ENCODE measurements at regions not wholly inside any gene's neighbourhood (a gene's known extent, or its start where the extent isn't known, plus 50 kb on each side); places are given as distances from the start of the nearest gene placed in this dataset.
A peak's percentile ranks its signal among the peaks of the same experiment; 100 is the strongest.

- no peak for DNase-seq
Measured at GRCh38 chr5:107257885-107258520, 412.7 kb downstream of the EFNA5 start.

- DNase-seq: no peak
Measured at GRCh38 chr5:107254902-107255234, 415.9 kb downstream of the EFNA5 start.

- DNase-seq: no peak
Measured at GRCh38 chr5:107254214-107254901, 416.4 kb downstream of the EFNA5 start.

- peak; percentile 22 for DNase-seq
Measured at GRCh38 chr5:107253246-107253645, 417.5 kb downstream of the EFNA5 start.

GRCh38 chr5:107251151-107251550 lies 419.6 kb downstream of the EFNA5 start:
- DNase-seq: peak; percentile 16

- no peak for DNase-seq
Measured at GRCh38 chr5:107248066-107248695, 422.6 kb downstream of the EFNA5 start.

- DNase-seq: no peak
Measured at GRCh38 chr5:107247427-107247826, 423.3 kb downstream of the EFNA5 start.

- no peak for DNase-seq
Measured at GRCh38 chr5:107243220-107243579, 427.5 kb downstream of the EFNA5 start.

GRCh38 chr5:107242411-107243219 lies 428.1 kb downstream of the EFNA5 start:
- DNase-seq: no peak

GRCh38 chr5:107241841-107242240 lies 428.9 kb downstream of the EFNA5 start:
- no peak for DNase-seq

GRCh38 chr5:107235167-107235566 lies 435.6 kb downstream of the EFNA5 start:
- DNase-seq: no peak

GRCh38 chr5:107232788-107233187 lies 437.9 kb downstream of the EFNA5 start:
- DNase-seq: no peak

GRCh38 chr5:107232293-107232692 lies 438.4 kb downstream of the EFNA5 start:
- DNase-seq: no peak

- no peak for DNase-seq
Measured at GRCh38 chr5:107231191-107231590, 439.5 kb downstream of the EFNA5 start.

- DNase-seq: no peak
Measured at GRCh38 chr5:107230367-107230766, 440.4 kb downstream of the EFNA5 start.

GRCh38 chr5:107228226-107228625 lies 442.5 kb downstream of the EFNA5 start:
- DNase-seq: no peak

GRCh38 chr5:107224272-107224671 lies 446.5 kb downstream of the EFNA5 start:
- no peak for DNase-seq

- DNase-seq: no peak
Measured at GRCh38 chr5:107223066-107223465, 447.7 kb downstream of the EFNA5 start.

- no peak for DNase-seq
Measured at GRCh38 chr5:107219993-107220392, 450.7 kb downstream of the EFNA5 start.

- DNase-seq: no peak
Measured at GRCh38 chr5:107218457-107219193, 452.1 kb downstream of the EFNA5 start.

GRCh38 chr5:107217721-107218130 lies 453.0 kb downstream of the EFNA5 start:
- no peak for DNase-seq

GRCh38 chr5:107216587-107216986 lies 454.1 kb downstream of the EFNA5 start:
- no peak for DNase-seq

- DNase-seq: no peak
Measured at GRCh38 chr5:107215611-107216010, 455.1 kb downstream of the EFNA5 start.

All from NCI-H510A treated with DMSO at 0.1 percent for 48 hours (cell line).